ENCODE measurements at regions not wholly inside any gene's neighbourhood (a gene's known extent, or its start where the extent isn't known, plus 50 kb on each side); places are given as distances from the start of the nearest gene placed in this dataset.

GRCh38 chr5:147075187-147075586, 159.6 kb upstream of the STK32A start:
- no peak for TF ChIP-seq TAF1 (IDR thresholded peaks at IDR 0.05; ENCODE audit: borderline replicate concordance, insufficient read depth, low read length)
- TF ChIP-seq POLR2AphosphoS5 (IDR thresholded peaks at IDR 0.05; ENCODE audit: low read depth, low read length), result no peak
- TF ChIP-seq REST (IDR thresholded peaks at IDR 0.05; ENCODE audit: insufficient read depth in 1 of 2, low read depth in 2 of 2, low read length in 2 of 2), result no peak
- TF ChIP-seq SIN3A (IDR thresholded peaks at IDR 0.05; ENCODE audit: borderline replicate concordance, insufficient read depth, low read length), result no peak
- no peak for TF ChIP-seq FOXP2 (optimal IDR thresholded peaks at IDR 0.05; ENCODE audit: borderline replicate concordance, extremely low read depth, extremely low read length, insufficient read depth)

GRCh38 chr5:147080391-147080790, 154.4 kb upstream of the STK32A start:
- TF ChIP-seq TAF1 (IDR thresholded peaks at IDR 0.05; ENCODE audit: borderline replicate concordance, insufficient read depth, low read length) (no peak), REST (IDR thresholded peaks at IDR 0.05; ENCODE audit: insufficient read depth in 1 of 2, low read depth in 2 of 2, low read length in 2 of 2) (no peak), FOXP2 (optimal IDR thresholded peaks at IDR 0.05; ENCODE audit: borderline replicate concordance, extremely low read depth, extremely low read length, insufficient read depth) (no peak), POLR2AphosphoS5 (IDR thresholded peaks at IDR 0.05; ENCODE audit: low read depth, low read length) (no peak), SIN3A (IDR thresholded peaks at IDR 0.05; ENCODE audit: borderline replicate concordance, insufficient read depth, low read length) (no peak)

GRCh38 chr5:147081311-147081764, 153.5 kb upstream of the STK32A start:
- TF ChIP-seq FOXP2 (optimal IDR thresholded peaks at IDR 0.05; ENCODE audit: borderline replicate concordance, extremely low read depth, extremely low read length, insufficient read depth) (no peak), POLR2AphosphoS5 (IDR thresholded peaks at IDR 0.05; ENCODE audit: low read depth, low read length) (no peak), REST (IDR thresholded peaks at IDR 0.05; ENCODE audit: insufficient read depth in 1 of 2, low read depth in 2 of 2, low read length in 2 of 2) (no peak)

- TF ChIP-seq FOXP2 (optimal IDR thresholded peaks at IDR 0.05; ENCODE audit: borderline replicate concordance, extremely low read depth, extremely low read length, insufficient read depth), result no peak
- no peak for TF ChIP-seq SIN3A (IDR thresholded peaks at IDR 0.05; ENCODE audit: borderline replicate concordance, insufficient read depth, low read length)
- no peak for TF ChIP-seq POLR2AphosphoS5 (IDR thresholded peaks at IDR 0.05; ENCODE audit: low read depth, low read length)
- no peak for TF ChIP-seq REST (IDR thresholded peaks at IDR 0.05; ENCODE audit: insufficient read depth in 1 of 2, low read depth in 2 of 2, low read length in 2 of 2)
- no peak for TF ChIP-seq TAF1 (IDR thresholded peaks at IDR 0.05; ENCODE audit: borderline replicate concordance, insufficient read depth, low read length)
These were observed 150.1 kb upstream of the STK32A start for GRCh38 chr5:147084702-147085101.

GRCh38 chr5:147085409-147085808, 149.4 kb upstream of the STK32A start:
- TF ChIP-seq TAF1 (IDR thresholded peaks at IDR 0.05; ENCODE audit: borderline replicate concordance, insufficient read depth, low read length), result no peak
- TF ChIP-seq REST (IDR thresholded peaks at IDR 0.05; ENCODE audit: insufficient read depth in 1 of 2, low read depth in 2 of 2, low read length in 2 of 2), result no peak
- TF ChIP-seq SIN3A (IDR thresholded peaks at IDR 0.05; ENCODE audit: borderline replicate concordance, insufficient read depth, low read length), result no peak
- TF ChIP-seq POLR2AphosphoS5 (IDR thresholded peaks at IDR 0.05; ENCODE audit: low read depth, low read length), result no peak
- TF ChIP-seq FOXP2 (optimal IDR thresholded peaks at IDR 0.05; ENCODE audit: borderline replicate concordance, extremely low read depth, extremely low read length, insufficient read depth), result no peak

Data from PFSK-1 (cell line).